HCT116 (cell line): ENCODE measurements at regions not wholly inside any gene's neighbourhood (a gene's known extent, or its start where the extent isn't known, plus 50 kb on each side); places are given as distances from the start of the nearest gene placed in this dataset.

Experiments used
- ATAC-seq: fragments of 200-7000 bp; cut with Tn5 transposase; 2 replicates; pipeline ENCODE4 v1.9.1; 2020; ENCODE audit warnings: mild to moderate bottlenecking, moderate library complexity
- BruUV-seq: library from RNA; stranded (reverse); fragments of 400-500 nt; replicated peaks from 2 replicates; lab custom pipeline; 2021; lab: Mats Ljungman, UMichigan
- CTCF ChIA-PET: fragments of 300-600 bp; sonication (Branson Sonifier 250); formaldehyde crosslinking; loops from one replicate; lab custom pipeline; 2021; ENCODE audit warnings: antibody characterized with exemption; lab: Charles Lee
- POLR2A ChIA-PET: fragments of 300-600, 350-600 bp; sonication (Branson Sonifier 250); formaldehyde crosslinking; loops from one replicate; lab custom pipeline; 2021; ENCODE audit warnings: antibody characterized with exemption; lab: Charles Lee
- RAD21 ChIA-PET, 2 experiments: fragments of 300-600 bp; sonication (Branson Sonifier 250); formaldehyde crosslinking; loops; one replicate each; lab custom pipeline; 2023; ENCODE audit warnings: low total read pairs in 2 of 2; ENCODE audit not compliant: uncharacterized antibody in 2 of 2, unreplicated experiment in 2 of 2, low non-redundant PET in 1 of 2; lab: Charles Lee
- DNase-seq: peaks from one replicate; pipeline ENCODE4 v3.0.0-alpha.2; 2010; ENCODE audit warnings: low read depth, low spot score
- H2AFZ ChIP-seq: fragments of 200-600 bp; shearing (Covaris generic), sonication (generic); 2 replicates; pipeline ENCODE4 v1.6.1; 2017; ENCODE audit warnings: low read depth, mixed run types, mixed read lengths, antibody characterized with exemption, low read length; ENCODE audit not compliant: poor library complexity, severe bottlenecking
- H3K27ac ChIP-seq: 2 replicates; pipeline ENCODE4 v1.5.1; 2012; ENCODE audit warnings: low read depth, low read length
- H3K27me3 ChIP-seq: fragments of 200-600 bp; sonication (generic); 2 replicates; pipeline ENCODE4 v1.6.1; 2016; ENCODE audit warnings: mixed run types, low read length, mixed read lengths; ENCODE audit not compliant: insufficient read depth
- H3K36me3 ChIP-seq, 2 experiments: fragments of 200-500 bp in 1 of 2; fragments of 200-600 bp in 1 of 2; sonication (Bioruptor generic) in 1 of 2; sonication (generic) in 1 of 2; 2 replicates each; pipeline versions ENCODE4 v1.5.1 to v1.6.1; 2014 to 2016; ENCODE audit warnings: low read length in 2 of 2, inconsistent platforms in 1 of 2, mixed read lengths in 1 of 2, mixed run types in 1 of 2; ENCODE audit not compliant: insufficient read depth in 2 of 2, control insufficient read depth in 1 of 2
- H3K4me1 ChIP-seq, 2 experiments: fragments of 200-600 bp in 1 of 2; sonication (generic) in 1 of 2; 2 replicates each; pipeline versions ENCODE4 v1.5.1 to v1.6.1; 2012 to 2017; ENCODE audit warnings: low read length in 2 of 2, inconsistent platforms in 1 of 2, mild to moderate bottlenecking in 1 of 2, mixed read lengths in 1 of 2, mixed run types in 1 of 2, moderate library complexity in 1 of 2; ENCODE audit not compliant: insufficient read depth in 2 of 2, control insufficient read depth in 1 of 2
- H3K4me2 ChIP-seq: fragments of 200-600 bp; sonication (generic); 2 replicates; pipeline ENCODE4 v1.6.1; 2017; ENCODE audit warnings: mixed run types, low read length, mixed read lengths
- H3K4me3 ChIP-seq, 2 experiments: fragments of 200-600 bp in 1 of 2; sonication (generic) in 1 of 2; replicated peaks in 1 of 2; 2 replicates each; pipeline ENCODE4 v1.5.1; 2011 to 2016; ENCODE audit warnings: low read length in 2 of 2, control low read depth in 1 of 2, low read depth in 1 of 2, mild to moderate bottlenecking in 1 of 2, mixed read lengths in 1 of 2, mixed run types in 1 of 2
- H3K79me2 ChIP-seq: fragments of 200-600 bp; sonication (generic); 2 replicates; pipeline ENCODE4 v1.6.1; 2017; ENCODE audit warnings: mild to moderate bottlenecking, mixed run types, low read length, moderate library complexity, mixed read lengths; ENCODE audit not compliant: insufficient read depth
- H3K9ac ChIP-seq: fragments of 200-600 bp; sonication (generic); 2 replicates; pipeline ENCODE4 v1.6.1; 2016; ENCODE audit warnings: low read length, mixed read lengths
- H3K9me2 ChIP-seq: fragments of 200-600 bp; sonication (generic), shearing (Covaris generic); 2 replicates; pipeline ENCODE4 v1.6.1; 2017; ENCODE audit warnings: mixed run types, mild to moderate bottlenecking, moderate library complexity; ENCODE audit not compliant: insufficient read depth
- H3K9me3 ChIP-seq, 2 experiments: fragments of 200-500 bp in 1 of 2; fragments of 200-600 bp in 1 of 2; sonication (Bioruptor generic) in 1 of 2; sonication (generic) in 1 of 2; 2 replicates each; pipeline ENCODE4 v1.6.1; 2014 to 2017; ENCODE audit warnings: low read length in 2 of 2, mixed read lengths in 2 of 2, inconsistent platforms in 1 of 2, low read depth in 1 of 2, mild to moderate bottlenecking in 1 of 2, mixed run types in 1 of 2, moderate library complexity in 1 of 2; ENCODE audit not compliant: control insufficient read depth in 1 of 2, insufficient read depth in 1 of 2
- H4K20me1 ChIP-seq: fragments of 200-600 bp; sonication (generic), shearing (Covaris generic); 2 replicates; pipeline ENCODE4 v1.6.1; 2017; ENCODE audit warnings: mixed run types, mild to moderate bottlenecking, moderate library complexity; ENCODE audit not compliant: insufficient read depth
- EZH2phosphoT487 ChIP-seq: fragments of 200-600 bp; IDR thresholded peaks from 2 replicates; pipeline ENCODE4 v1.6.1; 2018; ENCODE audit warnings: antibody characterized with exemption, borderline replicate concordance
- JUND ChIP-seq: IDR thresholded peaks from 2 replicates; pipeline ENCODE4 v1.6.1; 2012
- intact Hi-C: fragments of 100-400 bp; cut with micrococcal nuclease; formaldehyde crosslinking; loops from 2 replicates; pipeline ENCODE4 v1.10.0; 2022
- TF ChIP-seq, protein P1 (sequence below): IDR thresholded peaks from 2 replicates; pipeline ENCODE4 v1.6.1; 2012; ENCODE audit warnings: low read depth
- TF ChIP-seq, protein P2 (sequence below), 3 experiments: fragments of 200-600 bp in 1 of 3; sonication (generic) in 1 of 3; IDR thresholded peaks in 2 of 3; conservative IDR thresholded peaks in 1 of 3; 2 replicates each; pipeline ENCODE4 v1.5.1; 2012 to 2017; ENCODE audit warnings: low read depth in 2 of 3, low read length in 2 of 3, antibody characterized with exemption in 1 of 3, borderline replicate concordance in 1 of 3, control low read depth in 1 of 3, mild to moderate bottlenecking in 1 of 3, mixed read lengths in 1 of 3, mixed run types in 1 of 3, moderate library complexity in 1 of 3; ENCODE audit not compliant: insufficient read depth in 1 of 3

- POLR2A ChIA-PET = no interaction called here
- no peak overlapping the region for H3K27ac ChIP-seq
- CTCF ChIA-PET = no interaction called here
- no peaks in the 10 kb centered on the region for H3K4me1 ChIP-seq
- H3K4me3 ChIP-seq = no peak overlapping the region
- RAD21 ChIA-PET = no interaction called here
- intact Hi-C loops = no loop called here
- no peaks in the 10 kb centered on the region for H3K9me3 ChIP-seq
- H3K79me2 ChIP-seq = no peaks in the 10 kb centered on the region
- no peak overlapping the region for H2AFZ ChIP-seq
- no peak for DNase-seq
- H3K4me2 ChIP-seq = no peak overlapping the region
- no peaks in the 10 kb centered on the region for H3K9me2 ChIP-seq
- H3K27me3 ChIP-seq = no peaks in the 10 kb centered on the region
- H3K36me3 ChIP-seq = no peaks in the 10 kb centered on the region
- TF ChIP-seq, protein P1, sequence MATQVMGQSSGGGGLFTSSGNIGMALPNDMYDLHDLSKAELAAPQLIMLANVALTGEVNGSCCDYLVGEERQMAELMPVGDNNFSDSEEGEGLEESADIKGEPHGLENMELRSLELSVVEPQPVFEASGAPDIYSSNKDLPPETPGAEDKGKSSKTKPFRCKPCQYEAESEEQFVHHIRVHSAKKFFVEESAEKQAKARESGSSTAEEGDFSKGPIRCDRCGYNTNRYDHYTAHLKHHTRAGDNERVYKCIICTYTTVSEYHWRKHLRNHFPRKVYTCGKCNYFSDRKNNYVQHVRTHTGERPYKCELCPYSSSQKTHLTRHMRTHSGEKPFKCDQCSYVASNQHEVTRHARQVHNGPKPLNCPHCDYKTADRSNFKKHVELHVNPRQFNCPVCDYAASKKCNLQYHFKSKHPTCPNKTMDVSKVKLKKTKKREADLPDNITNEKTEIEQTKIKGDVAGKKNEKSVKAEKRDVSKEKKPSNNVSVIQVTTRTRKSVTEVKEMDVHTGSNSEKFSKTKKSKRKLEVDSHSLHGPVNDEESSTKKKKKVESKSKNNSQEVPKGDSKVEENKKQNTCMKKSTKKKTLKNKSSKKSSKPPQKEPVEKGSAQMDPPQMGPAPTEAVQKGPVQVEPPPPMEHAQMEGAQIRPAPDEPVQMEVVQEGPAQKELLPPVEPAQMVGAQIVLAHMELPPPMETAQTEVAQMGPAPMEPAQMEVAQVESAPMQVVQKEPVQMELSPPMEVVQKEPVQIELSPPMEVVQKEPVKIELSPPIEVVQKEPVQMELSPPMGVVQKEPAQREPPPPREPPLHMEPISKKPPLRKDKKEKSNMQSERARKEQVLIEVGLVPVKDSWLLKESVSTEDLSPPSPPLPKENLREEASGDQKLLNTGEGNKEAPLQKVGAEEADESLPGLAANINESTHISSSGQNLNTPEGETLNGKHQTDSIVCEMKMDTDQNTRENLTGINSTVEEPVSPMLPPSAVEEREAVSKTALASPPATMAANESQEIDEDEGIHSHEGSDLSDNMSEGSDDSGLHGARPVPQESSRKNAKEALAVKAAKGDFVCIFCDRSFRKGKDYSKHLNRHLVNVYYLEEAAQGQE = no peak
- TF ChIP-seq JUND (no peak), EZH2phosphoT487 (no peak)
- TF ChIP-seq, protein P2, sequence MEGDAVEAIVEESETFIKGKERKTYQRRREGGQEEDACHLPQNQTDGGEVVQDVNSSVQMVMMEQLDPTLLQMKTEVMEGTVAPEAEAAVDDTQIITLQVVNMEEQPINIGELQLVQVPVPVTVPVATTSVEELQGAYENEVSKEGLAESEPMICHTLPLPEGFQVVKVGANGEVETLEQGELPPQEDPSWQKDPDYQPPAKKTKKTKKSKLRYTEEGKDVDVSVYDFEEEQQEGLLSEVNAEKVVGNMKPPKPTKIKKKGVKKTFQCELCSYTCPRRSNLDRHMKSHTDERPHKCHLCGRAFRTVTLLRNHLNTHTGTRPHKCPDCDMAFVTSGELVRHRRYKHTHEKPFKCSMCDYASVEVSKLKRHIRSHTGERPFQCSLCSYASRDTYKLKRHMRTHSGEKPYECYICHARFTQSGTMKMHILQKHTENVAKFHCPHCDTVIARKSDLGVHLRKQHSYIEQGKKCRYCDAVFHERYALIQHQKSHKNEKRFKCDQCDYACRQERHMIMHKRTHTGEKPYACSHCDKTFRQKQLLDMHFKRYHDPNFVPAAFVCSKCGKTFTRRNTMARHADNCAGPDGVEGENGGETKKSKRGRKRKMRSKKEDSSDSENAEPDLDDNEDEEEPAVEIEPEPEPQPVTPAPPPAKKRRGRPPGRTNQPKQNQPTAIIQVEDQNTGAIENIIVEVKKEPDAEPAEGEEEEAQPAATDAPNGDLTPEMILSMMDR (IDR thresholded peaks at IDR 0.05 in 2 of 3, conservative IDR thresholded peaks at IDR 0.05 in 1 of 3; ENCODE audit: borderline replicate concordance in 1 of 3, insufficient read depth in 1 of 3, low read depth in 2 of 3, low read length in 2 of 3) = no peak
- no TSS peak for BruUV-seq
- no peaks in the 10 kb centered on the region for H4K20me1 ChIP-seq
- H3K9ac ChIP-seq = no peak overlapping the region
- no peak for ATAC-seq
Measured at GRCh38 chr5:112682621-112683061, 55.0 kb upstream of the APC start.
